Panc1 (cell line): ENCODE measurements at regions not wholly inside any gene's neighbourhood (a gene's known extent, or its start where the extent isn't known, plus 50 kb on each side); places are given as distances from the start of the nearest gene placed in this dataset.

Experiments used
- ATAC-seq: fragments of 200-7000 bp; cut with Tn5 transposase; 2 replicates; pipeline ENCODE4 v1.9.1; 2020; ENCODE audit warnings: mild to moderate bottlenecking, moderate library complexity
- BruUV-seq: library from RNA; stranded (reverse); fragments of 400-500 nt; replicated peaks from 2 replicates; lab custom pipeline; 2021; lab: Mats Ljungman, UMichigan
- CTCF ChIA-PET: fragments of 300-600 bp; sonication (Branson Sonifier 250); formaldehyde crosslinking; loops from one replicate; lab custom pipeline; 2022; ENCODE audit warnings: antibody characterized with exemption; lab: Charles Lee
- POLR2A ChIA-PET: fragments of 300-600 bp; sonication (Branson Sonifier 250); formaldehyde crosslinking; loops from one replicate; lab custom pipeline; 2022; ENCODE audit warnings: antibody characterized with exemption; lab: Charles Lee
- DNase-seq: peaks from one replicate; pipeline ENCODE4 v3.0.0-alpha.2; 2010; ENCODE audit warnings: low read depth, low spot score
- H3K27ac ChIP-seq: 2 replicates; pipeline ENCODE4 v1.5.1; 2011; ENCODE audit warnings: mild to moderate bottlenecking, low read length, inconsistent platforms
- H3K27me3 ChIP-seq: fragments of 200-500 bp; sonication (Bioruptor generic); 2 replicates; pipeline ENCODE4 v1.6.0; 2014; ENCODE audit warnings: low read length, inconsistent platforms; ENCODE audit not compliant: control insufficient read depth, insufficient read depth
- H3K36me3 ChIP-seq: fragments of 200-500 bp; sonication (Bioruptor generic); 2 replicates; pipeline ENCODE4 v1.5.1; 2014; ENCODE audit warnings: inconsistent platforms, mild to moderate bottlenecking, low read length, moderate library complexity; ENCODE audit not compliant: control insufficient read depth, insufficient read depth
- H3K4me1 ChIP-seq: 2 replicates; pipeline ENCODE4 v1.5.1; 2011; ENCODE audit warnings: inconsistent platforms, mild to moderate bottlenecking, low read length, moderate library complexity; ENCODE audit not compliant: control insufficient read depth, insufficient read depth
- H3K4me3 ChIP-seq, 2 experiments: 2 replicates each; pipeline ENCODE4 v1.5.1; 2011 to 2012; ENCODE audit warnings: low read depth in 2 of 2, low read length in 2 of 2, mild to moderate bottlenecking in 2 of 2, inconsistent platforms in 1 of 2, moderate library complexity in 1 of 2
- H3K9me3 ChIP-seq: fragments of 200-500 bp; sonication (Bioruptor generic); 2 replicates; pipeline ENCODE4 v1.5.1; 2014; ENCODE audit warnings: low read depth, mild to moderate bottlenecking, inconsistent platforms, low read length, moderate library complexity; ENCODE audit not compliant: control insufficient read depth, insufficient read depth
- POLR2AphosphoS5 ChIP-seq: IDR thresholded peaks from 2 replicates; pipeline ENCODE4 v1.6.1; 2012; ENCODE audit warnings: mild to moderate bottlenecking, low read depth, low read length, moderate library complexity
- SIN3A ChIP-seq: IDR thresholded peaks from 2 replicates; pipeline ENCODE4 v1.6.1; 2012; ENCODE audit warnings: low read depth, mild to moderate bottlenecking, low read length, moderate library complexity, borderline replicate concordance; ENCODE audit not compliant: insufficient read depth
- TCF7L2 ChIP-seq: IDR thresholded peaks from 2 replicates; pipeline ENCODE4 v1.6.1; 2011; ENCODE audit warnings: mild to moderate bottlenecking, low read depth, low read length, inconsistent platforms
- in situ Hi-C: cut with HindIII; loops from 2 replicates; pipeline ENCODE4 v1.10.0; 2016; ENCODE audit warnings: low sequenced_read_pairs, low pct_unique_long_range_greater_than_20kb
- intact Hi-C: fragments of 100-400 bp; cut with micrococcal nuclease; formaldehyde crosslinking; loops from one replicate; pipeline ENCODE4 v1.10.0; 2022; ENCODE audit not compliant: unreplicated experiment
- TF ChIP-seq, protein P1 (sequence below), 2 experiments: IDR thresholded peaks; 2 replicates each; pipeline ENCODE4 v1.6.1; 2011 to 2012; ENCODE audit warnings: low read depth in 2 of 2, control low read depth in 1 of 2, low read length in 1 of 2, mild to moderate bottlenecking in 1 of 2, moderate library complexity in 1 of 2; ENCODE audit not compliant: insufficient read depth in 1 of 2
- TF ChIP-seq, protein P2 (sequence below): fragments of 450-650 bp; IDR thresholded peaks from 2 replicates; pipeline ENCODE4 v1.5.1; 2017; ENCODE audit warnings: mild to moderate bottlenecking

DNA sequence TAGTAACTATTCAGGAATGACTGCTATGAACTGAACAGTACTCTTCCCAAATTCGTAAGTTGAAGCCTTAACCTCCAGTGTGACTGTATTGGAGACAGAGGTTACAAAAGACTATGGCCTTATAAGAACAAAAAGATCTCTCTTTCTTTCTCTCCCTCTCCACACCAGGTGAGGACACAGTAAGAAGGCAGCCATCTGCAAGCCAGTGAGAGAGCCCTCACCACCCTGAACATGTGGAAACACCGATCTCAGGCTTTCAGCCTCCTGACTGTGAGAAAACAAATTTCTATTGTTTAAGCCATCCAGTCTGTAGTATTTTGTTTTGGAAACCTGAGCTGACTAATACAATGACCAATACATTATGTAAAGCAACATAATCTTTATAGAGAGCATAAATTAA lies 888.9 kb downstream of the SLITRK1 start:
- DNase-seq: no peak
- POLR2A ChIA-PET: no interaction called here

DNA sequence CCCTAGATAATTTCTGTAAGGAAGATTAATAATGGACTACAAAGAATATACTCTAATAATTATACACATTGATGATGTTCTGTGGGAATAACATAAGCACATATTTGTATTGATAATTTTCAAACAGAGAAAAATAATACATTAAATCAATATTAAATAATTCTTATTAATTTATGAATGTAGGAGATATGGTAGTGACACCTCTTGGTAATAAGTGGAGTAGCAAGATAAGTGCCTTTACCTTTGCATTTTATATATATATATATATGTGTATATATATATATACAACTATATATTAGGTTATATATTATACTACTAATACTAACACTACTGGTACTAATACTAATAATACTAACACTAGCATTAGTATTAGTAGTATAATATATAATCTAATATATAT lies 905.8 kb downstream of the SLITRK1 start:
- CTCF ChIA-PET: no interaction called here
- no TSS peak for BruUV-seq
- Histone ChIP-seq H3K9me3 (no peaks in the 10 kb centered on the region), H3K27me3 (no peaks in the 10 kb centered on the region), H3K36me3 (no peaks in the 10 kb centered on the region), H3K4me3 (no peak overlapping the region), H3K4me1 (no peaks in the 10 kb centered on the region), H3K27ac (no peak overlapping the region)
- intact Hi-C loops: no loop called here
- ATAC-seq (no peak), DNase-seq (no peak)
- in situ Hi-C loops: no loop called here
- POLR2A ChIA-PET: no interaction called here
- TF ChIP-seq SIN3A (no peak), POLR2AphosphoS5 (no peak), TCF7L2 (no peak)
- TF ChIP-seq, protein P1, sequence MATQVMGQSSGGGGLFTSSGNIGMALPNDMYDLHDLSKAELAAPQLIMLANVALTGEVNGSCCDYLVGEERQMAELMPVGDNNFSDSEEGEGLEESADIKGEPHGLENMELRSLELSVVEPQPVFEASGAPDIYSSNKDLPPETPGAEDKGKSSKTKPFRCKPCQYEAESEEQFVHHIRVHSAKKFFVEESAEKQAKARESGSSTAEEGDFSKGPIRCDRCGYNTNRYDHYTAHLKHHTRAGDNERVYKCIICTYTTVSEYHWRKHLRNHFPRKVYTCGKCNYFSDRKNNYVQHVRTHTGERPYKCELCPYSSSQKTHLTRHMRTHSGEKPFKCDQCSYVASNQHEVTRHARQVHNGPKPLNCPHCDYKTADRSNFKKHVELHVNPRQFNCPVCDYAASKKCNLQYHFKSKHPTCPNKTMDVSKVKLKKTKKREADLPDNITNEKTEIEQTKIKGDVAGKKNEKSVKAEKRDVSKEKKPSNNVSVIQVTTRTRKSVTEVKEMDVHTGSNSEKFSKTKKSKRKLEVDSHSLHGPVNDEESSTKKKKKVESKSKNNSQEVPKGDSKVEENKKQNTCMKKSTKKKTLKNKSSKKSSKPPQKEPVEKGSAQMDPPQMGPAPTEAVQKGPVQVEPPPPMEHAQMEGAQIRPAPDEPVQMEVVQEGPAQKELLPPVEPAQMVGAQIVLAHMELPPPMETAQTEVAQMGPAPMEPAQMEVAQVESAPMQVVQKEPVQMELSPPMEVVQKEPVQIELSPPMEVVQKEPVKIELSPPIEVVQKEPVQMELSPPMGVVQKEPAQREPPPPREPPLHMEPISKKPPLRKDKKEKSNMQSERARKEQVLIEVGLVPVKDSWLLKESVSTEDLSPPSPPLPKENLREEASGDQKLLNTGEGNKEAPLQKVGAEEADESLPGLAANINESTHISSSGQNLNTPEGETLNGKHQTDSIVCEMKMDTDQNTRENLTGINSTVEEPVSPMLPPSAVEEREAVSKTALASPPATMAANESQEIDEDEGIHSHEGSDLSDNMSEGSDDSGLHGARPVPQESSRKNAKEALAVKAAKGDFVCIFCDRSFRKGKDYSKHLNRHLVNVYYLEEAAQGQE (IDR thresholded peaks at IDR 0.05; ENCODE audit: insufficient read depth in 1 of 2, low read depth in 2 of 2, low read length in 1 of 2): no peak
- TF ChIP-seq, protein P2, sequence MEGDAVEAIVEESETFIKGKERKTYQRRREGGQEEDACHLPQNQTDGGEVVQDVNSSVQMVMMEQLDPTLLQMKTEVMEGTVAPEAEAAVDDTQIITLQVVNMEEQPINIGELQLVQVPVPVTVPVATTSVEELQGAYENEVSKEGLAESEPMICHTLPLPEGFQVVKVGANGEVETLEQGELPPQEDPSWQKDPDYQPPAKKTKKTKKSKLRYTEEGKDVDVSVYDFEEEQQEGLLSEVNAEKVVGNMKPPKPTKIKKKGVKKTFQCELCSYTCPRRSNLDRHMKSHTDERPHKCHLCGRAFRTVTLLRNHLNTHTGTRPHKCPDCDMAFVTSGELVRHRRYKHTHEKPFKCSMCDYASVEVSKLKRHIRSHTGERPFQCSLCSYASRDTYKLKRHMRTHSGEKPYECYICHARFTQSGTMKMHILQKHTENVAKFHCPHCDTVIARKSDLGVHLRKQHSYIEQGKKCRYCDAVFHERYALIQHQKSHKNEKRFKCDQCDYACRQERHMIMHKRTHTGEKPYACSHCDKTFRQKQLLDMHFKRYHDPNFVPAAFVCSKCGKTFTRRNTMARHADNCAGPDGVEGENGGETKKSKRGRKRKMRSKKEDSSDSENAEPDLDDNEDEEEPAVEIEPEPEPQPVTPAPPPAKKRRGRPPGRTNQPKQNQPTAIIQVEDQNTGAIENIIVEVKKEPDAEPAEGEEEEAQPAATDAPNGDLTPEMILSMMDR: no peak

More for the DNA sequence above, 888.9 kb downstream of the SLITRK1 start:
- no peak for ATAC-seq
- H3K4me1 ChIP-seq: no peaks in the 10 kb centered on the region
- intact Hi-C loops (no loop called here), in situ Hi-C loops (no loop called here)
- no peak overlapping the region for H3K4me3 ChIP-seq
- CTCF ChIA-PET: no interaction called here
- no peaks in the 10 kb centered on the region for H3K36me3 ChIP-seq
- TF ChIP-seq, protein P1 (IDR thresholded peaks at IDR 0.05; ENCODE audit: insufficient read depth in 1 of 2, low read depth in 2 of 2, low read length in 1 of 2): no peak
- TF ChIP-seq POLR2AphosphoS5: no peak
- TF ChIP-seq SIN3A: no peak
- TF ChIP-seq, protein P2: no peak
- no peak overlapping the region for H3K27ac ChIP-seq
- no peaks in the 10 kb centered on the region for H3K27me3 ChIP-seq
- no peaks in the 10 kb centered on the region for H3K9me3 ChIP-seq
- no TSS peak for BruUV-seq
